ENCODE measurements at regions not wholly inside any gene's neighbourhood (a gene's known extent, or its start where the extent isn't known, plus 50 kb on each side); places are given as distances from the start of the nearest gene placed in this dataset.

DNA sequence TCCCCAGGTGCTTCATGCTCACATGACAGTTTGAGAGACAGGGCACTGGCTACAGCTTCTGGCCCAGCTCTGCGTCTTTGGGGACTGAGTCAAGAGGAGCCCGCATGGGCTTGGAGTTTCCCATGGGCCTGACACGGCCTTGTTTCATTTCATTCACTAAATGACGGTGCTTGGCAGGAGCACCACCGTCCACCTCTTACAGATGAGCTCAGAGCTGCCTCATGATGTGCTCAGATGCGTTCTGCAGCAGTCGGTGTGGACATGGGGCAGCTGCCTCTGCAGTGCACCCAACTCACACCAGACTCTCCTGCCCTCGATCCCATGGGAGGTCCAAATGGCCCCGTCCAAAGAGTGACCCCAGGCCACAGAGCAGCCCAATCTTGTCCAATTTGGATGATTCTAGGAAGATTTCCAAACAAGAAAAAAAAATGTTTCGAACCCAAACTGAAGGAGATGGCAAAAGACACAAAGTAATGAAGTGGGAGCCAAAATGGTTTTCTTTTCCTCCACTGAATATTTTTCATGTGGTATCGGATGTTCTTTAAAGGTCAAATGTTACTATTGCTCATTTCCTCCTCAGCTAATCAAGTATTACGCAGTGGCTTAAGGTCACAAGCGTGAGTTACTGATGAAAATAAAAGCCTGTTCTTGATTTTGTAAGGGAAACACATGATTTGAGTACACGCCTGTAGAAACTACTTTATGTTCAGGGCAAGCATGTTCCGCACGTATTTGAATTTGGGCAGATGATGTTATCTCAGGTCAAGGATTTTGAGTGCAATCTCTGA lies 524.2 kb downstream of the CDH26 start:
- TF ChIP-seq POLR2AphosphoS5 (IDR thresholded peaks at IDR 0.05; ENCODE audit: low read depth, low read length): no peak
- TF ChIP-seq, protein P1, sequence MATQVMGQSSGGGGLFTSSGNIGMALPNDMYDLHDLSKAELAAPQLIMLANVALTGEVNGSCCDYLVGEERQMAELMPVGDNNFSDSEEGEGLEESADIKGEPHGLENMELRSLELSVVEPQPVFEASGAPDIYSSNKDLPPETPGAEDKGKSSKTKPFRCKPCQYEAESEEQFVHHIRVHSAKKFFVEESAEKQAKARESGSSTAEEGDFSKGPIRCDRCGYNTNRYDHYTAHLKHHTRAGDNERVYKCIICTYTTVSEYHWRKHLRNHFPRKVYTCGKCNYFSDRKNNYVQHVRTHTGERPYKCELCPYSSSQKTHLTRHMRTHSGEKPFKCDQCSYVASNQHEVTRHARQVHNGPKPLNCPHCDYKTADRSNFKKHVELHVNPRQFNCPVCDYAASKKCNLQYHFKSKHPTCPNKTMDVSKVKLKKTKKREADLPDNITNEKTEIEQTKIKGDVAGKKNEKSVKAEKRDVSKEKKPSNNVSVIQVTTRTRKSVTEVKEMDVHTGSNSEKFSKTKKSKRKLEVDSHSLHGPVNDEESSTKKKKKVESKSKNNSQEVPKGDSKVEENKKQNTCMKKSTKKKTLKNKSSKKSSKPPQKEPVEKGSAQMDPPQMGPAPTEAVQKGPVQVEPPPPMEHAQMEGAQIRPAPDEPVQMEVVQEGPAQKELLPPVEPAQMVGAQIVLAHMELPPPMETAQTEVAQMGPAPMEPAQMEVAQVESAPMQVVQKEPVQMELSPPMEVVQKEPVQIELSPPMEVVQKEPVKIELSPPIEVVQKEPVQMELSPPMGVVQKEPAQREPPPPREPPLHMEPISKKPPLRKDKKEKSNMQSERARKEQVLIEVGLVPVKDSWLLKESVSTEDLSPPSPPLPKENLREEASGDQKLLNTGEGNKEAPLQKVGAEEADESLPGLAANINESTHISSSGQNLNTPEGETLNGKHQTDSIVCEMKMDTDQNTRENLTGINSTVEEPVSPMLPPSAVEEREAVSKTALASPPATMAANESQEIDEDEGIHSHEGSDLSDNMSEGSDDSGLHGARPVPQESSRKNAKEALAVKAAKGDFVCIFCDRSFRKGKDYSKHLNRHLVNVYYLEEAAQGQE (IDR thresholded peaks at IDR 0.05; ENCODE audit: insufficient read depth in 1 of 2, low read depth in 2 of 2, low read length in 2 of 2): no peak
- no peak for TF ChIP-seq FOXP2 (optimal IDR thresholded peaks at IDR 0.05; ENCODE audit: borderline replicate concordance, extremely low read depth, extremely low read length, insufficient read depth)

Data from PFSK-1 (cell line).